Spleen (tissue), 7 donors: ENCODE measurements at regions not wholly inside any gene's neighbourhood (a gene's known extent, or its start where the extent isn't known, plus 50 kb on each side); places are given as distances from the start of the nearest gene placed in this dataset.

Experiments used
- POLR2AphosphoS5 ChIP-seq, 3 donors: sonication (generic); formaldehyde crosslinking; IDR thresholded peaks; one replicate each; pipeline ENCODE4 v1.5.1; 2017; ENCODE audit warnings: antibody characterized with exemption in 3 of 3
- TF ChIP-seq, protein P1 (sequence below), 11 experiments: fragments of 200-600 bp in 7 of 11; fragments of 450-650 bp in 4 of 11; sonication (generic) in 4 of 11; IDR thresholded peaks in 8 of 11; conservative IDR thresholded peaks in 3 of 11; 1 replicate in 7 of 11; 2 replicates in 4 of 11; pipeline versions ENCODE4 v1.4.0 to v1.8.0; 2016 to 2021; ENCODE audit warnings: antibody characterized with exemption in 11 of 11, inconsistent platforms in 4 of 11, mild to moderate bottlenecking in 1 of 11
- donor health status: DM: no; HTN: no; CAD: no; lungs with moderate emphysema.
- donor health status: DM: no; HTN: no; CAD: no.
- donor health status: DM: no; HTN: no; CAD: no.

DNA sequence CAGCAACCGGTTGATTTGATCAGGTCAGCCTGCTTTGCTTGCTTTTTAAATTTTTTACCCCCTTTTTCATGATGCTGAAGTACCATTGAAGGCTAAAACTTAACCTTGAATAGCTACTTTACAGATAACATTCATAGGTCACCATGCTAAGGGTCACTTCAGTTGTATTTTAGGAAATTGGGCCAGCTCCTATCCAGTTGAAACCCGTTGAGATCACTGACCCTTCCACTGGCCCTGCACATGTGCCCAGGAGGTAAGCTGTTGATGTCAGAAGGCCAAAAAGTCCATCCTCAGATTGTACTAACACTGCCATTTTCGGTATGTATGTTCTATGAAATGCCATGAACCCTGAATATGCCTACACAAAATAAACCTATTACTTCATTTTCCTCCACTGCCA is 133.0 kb upstream of the FAT4 start:
- TF ChIP-seq, protein P1, sequence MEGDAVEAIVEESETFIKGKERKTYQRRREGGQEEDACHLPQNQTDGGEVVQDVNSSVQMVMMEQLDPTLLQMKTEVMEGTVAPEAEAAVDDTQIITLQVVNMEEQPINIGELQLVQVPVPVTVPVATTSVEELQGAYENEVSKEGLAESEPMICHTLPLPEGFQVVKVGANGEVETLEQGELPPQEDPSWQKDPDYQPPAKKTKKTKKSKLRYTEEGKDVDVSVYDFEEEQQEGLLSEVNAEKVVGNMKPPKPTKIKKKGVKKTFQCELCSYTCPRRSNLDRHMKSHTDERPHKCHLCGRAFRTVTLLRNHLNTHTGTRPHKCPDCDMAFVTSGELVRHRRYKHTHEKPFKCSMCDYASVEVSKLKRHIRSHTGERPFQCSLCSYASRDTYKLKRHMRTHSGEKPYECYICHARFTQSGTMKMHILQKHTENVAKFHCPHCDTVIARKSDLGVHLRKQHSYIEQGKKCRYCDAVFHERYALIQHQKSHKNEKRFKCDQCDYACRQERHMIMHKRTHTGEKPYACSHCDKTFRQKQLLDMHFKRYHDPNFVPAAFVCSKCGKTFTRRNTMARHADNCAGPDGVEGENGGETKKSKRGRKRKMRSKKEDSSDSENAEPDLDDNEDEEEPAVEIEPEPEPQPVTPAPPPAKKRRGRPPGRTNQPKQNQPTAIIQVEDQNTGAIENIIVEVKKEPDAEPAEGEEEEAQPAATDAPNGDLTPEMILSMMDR (IDR thresholded peaks at IDR 0.05 in 8 of 11, conservative IDR thresholded peaks at IDR 0.05 in 3 of 11), result no peak
- no peak for TF ChIP-seq POLR2AphosphoS5 (IDR thresholded peaks at IDR 0.05)
